SU-DHL-6 (cell line): ENCODE measurements at regions not wholly inside any gene's neighbourhood (a gene's known extent, or its start where the extent isn't known, plus 50 kb on each side); places are given as distances from the start of the nearest gene placed in this dataset.
A peak's percentile ranks its signal among the peaks of the same experiment; 100 is the strongest.

ENCODE experiments used
- H2AFZ ChIP-seq: fragments of 200-600 bp; sonication (generic); 2 replicates; pipeline ENCODE4 v1.6.1; 2014; ENCODE audit warnings: low read depth, mild to moderate bottlenecking, moderate library complexity, mixed read lengths, antibody characterized with exemption, low read length; ENCODE audit not compliant: severe bottlenecking
- H3F3A ChIP-seq: fragments of 200-600 bp; shearing (Covaris generic); 2 replicates; pipeline ENCODE4 v1.6.0; 2016; ENCODE audit warnings: antibody characterized with exemption, mild to moderate bottlenecking; ENCODE audit not compliant: insufficient read depth
- H3K27ac ChIP-seq: fragments of 200-600 bp; sonication (generic); 2 replicates; pipeline ENCODE4 v1.5.1; 2016; ENCODE audit warnings: low read depth, mild to moderate bottlenecking, low read length, moderate library complexity, mixed read lengths
- H3K27me3 ChIP-seq: fragments of 200-600 bp; sonication (generic), shearing (Covaris generic); 2 replicates; pipeline ENCODE4 v1.6.0; 2014; ENCODE audit warnings: mild to moderate bottlenecking, low read length
- H3K36me3 ChIP-seq: fragments of 200-600 bp; sonication (generic); 2 replicates; pipeline ENCODE4 v1.6.1; 2014; ENCODE audit warnings: mild to moderate bottlenecking, low read length, mixed read lengths
- H3K4me2 ChIP-seq: fragments of 300-600, 200-600 bp; shearing (Covaris generic), sonication (generic); 2 replicates; pipeline ENCODE4 v1.6.0; 2014; ENCODE audit warnings: low read length, low read depth, mild to moderate bottlenecking; ENCODE audit not compliant: poor library complexity, severe bottlenecking
- H3K4me3 ChIP-seq: fragments of 200-600 bp; sonication (generic); 2 replicates; pipeline ENCODE4 v1.5.1; 2014; ENCODE audit warnings: antibody characterized with exemption, low read length, mild to moderate bottlenecking, mixed read lengths; ENCODE audit not compliant: insufficient read depth, poor library complexity, severe bottlenecking
- H3K79me2 ChIP-seq: fragments of 200-600 bp; sonication (generic); 2 replicates; pipeline ENCODE4 v1.6.1; 2014; ENCODE audit warnings: mild to moderate bottlenecking, low read length, moderate library complexity; ENCODE audit not compliant: insufficient read depth
- H3K9ac ChIP-seq: fragments of 200-600 bp; sonication (generic); 2 replicates; pipeline ENCODE4 v1.7.0; 2014; ENCODE audit warnings: mild to moderate bottlenecking, low read length
- H3K9me2 ChIP-seq: fragments of 200-600 bp; sonication (generic); replicated peaks from 2 replicates; pipeline ENCODE4 v1.6.1; 2014; ENCODE audit warnings: low read length; ENCODE audit not compliant: insufficient read depth
- H3K9me3 ChIP-seq: fragments of 200-600 bp; sonication (generic); 2 replicates; pipeline ENCODE4 v1.6.1; 2014; ENCODE audit warnings: low read length, mixed read lengths; ENCODE audit not compliant: insufficient read depth
- H4K20me1 ChIP-seq: fragments of 200-600 bp; sonication (generic); 2 replicates; pipeline ENCODE4 v1.6.1; 2014; ENCODE audit warnings: low read depth, mild to moderate bottlenecking, antibody characterized with exemption, low read length, moderate library complexity, mixed read lengths
- EZH2phosphoT487 ChIP-seq: fragments of 200-600 bp; sonication (generic), shearing (Covaris generic); conservative IDR thresholded peaks from 2 replicates; pipeline ENCODE4 v1.6.1; 2018; ENCODE audit warnings: mild to moderate bottlenecking, antibody characterized with exemption, low read length, moderate library complexity, mixed read lengths
- TF ChIP-seq, protein P1 (sequence below): fragments of 200-600 bp; sonication (generic); IDR thresholded peaks from one replicate; pipeline ENCODE4 v1.5.1; 2017; ENCODE audit warnings: antibody characterized with exemption, mild to moderate bottlenecking, low read length, moderate library complexity; ENCODE audit not compliant: insufficient read depth, poor library complexity, severe bottlenecking

GRCh38 chr6:66772800-66773199 is 1065.8 kb upstream of the EYS start:
- no peaks in the 10 kb centered on the region for H3K79me2 ChIP-seq
- H3K4me2 ChIP-seq = no peak overlapping the region
- H3K4me3 ChIP-seq = no peak overlapping the region
- no peaks in the 10 kb centered on the region for H4K20me1 ChIP-seq
- no peaks in the 10 kb centered on the region for H3K27me3 ChIP-seq
- no peaks in the 10 kb centered on the region for H3K9me3 ChIP-seq
- no peak overlapping the region for H3K27ac ChIP-seq
- H3K36me3 ChIP-seq = no peaks in the 10 kb centered on the region
- H2AFZ ChIP-seq = peak overlapping the region; percentile 61
- no peaks in the 10 kb centered on the region for H3K9me2 ChIP-seq
- no peak overlapping the region for H3K9ac ChIP-seq
- no peaks in the 10 kb centered on the region for H3F3A ChIP-seq
- TF ChIP-seq EZH2phosphoT487 = no peak
- TF ChIP-seq, protein P1, sequence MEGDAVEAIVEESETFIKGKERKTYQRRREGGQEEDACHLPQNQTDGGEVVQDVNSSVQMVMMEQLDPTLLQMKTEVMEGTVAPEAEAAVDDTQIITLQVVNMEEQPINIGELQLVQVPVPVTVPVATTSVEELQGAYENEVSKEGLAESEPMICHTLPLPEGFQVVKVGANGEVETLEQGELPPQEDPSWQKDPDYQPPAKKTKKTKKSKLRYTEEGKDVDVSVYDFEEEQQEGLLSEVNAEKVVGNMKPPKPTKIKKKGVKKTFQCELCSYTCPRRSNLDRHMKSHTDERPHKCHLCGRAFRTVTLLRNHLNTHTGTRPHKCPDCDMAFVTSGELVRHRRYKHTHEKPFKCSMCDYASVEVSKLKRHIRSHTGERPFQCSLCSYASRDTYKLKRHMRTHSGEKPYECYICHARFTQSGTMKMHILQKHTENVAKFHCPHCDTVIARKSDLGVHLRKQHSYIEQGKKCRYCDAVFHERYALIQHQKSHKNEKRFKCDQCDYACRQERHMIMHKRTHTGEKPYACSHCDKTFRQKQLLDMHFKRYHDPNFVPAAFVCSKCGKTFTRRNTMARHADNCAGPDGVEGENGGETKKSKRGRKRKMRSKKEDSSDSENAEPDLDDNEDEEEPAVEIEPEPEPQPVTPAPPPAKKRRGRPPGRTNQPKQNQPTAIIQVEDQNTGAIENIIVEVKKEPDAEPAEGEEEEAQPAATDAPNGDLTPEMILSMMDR = no peak

DNA sequence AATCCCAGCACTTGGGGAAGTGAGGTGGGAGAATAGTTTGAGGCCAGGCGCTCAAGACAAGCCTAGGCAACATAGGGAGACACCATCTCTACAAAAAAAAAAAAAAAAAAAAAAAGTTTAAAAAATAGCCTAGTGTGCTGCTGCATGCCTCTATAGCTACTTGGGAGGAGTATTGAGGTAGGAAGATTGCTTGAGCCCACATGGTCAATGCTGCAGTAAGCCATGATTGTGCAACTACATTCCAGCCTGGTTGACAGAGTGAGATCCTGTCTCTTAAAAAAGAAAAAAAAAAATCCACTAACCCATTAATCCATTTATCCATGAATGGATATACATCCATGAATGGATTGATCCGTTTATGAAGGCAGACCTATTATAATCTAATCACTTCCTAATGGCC is 1064.6 kb upstream of the EYS start:
- H3K9ac ChIP-seq = no peak overlapping the region
- H3K27me3 ChIP-seq = no peaks in the 10 kb centered on the region
- no peak overlapping the region for H2AFZ ChIP-seq
- H3K36me3 ChIP-seq = no peaks in the 10 kb centered on the region
- no peaks in the 10 kb centered on the region for H3F3A ChIP-seq
- H3K27ac ChIP-seq = no peak overlapping the region
- H3K4me2 ChIP-seq = no peak overlapping the region
- H3K9me3 ChIP-seq = no peaks in the 10 kb centered on the region
- TF ChIP-seq EZH2phosphoT487 = no peak
- TF ChIP-seq, protein P1 = no peak
- no peaks in the 10 kb centered on the region for H4K20me1 ChIP-seq
- H3K79me2 ChIP-seq = no peaks in the 10 kb centered on the region
- H3K4me3 ChIP-seq = no peak overlapping the region
- H3K9me2 ChIP-seq = no peaks in the 10 kb centered on the region

- no peaks in the 10 kb centered on the region for H3F3A ChIP-seq
- no peak overlapping the region for H3K4me2 ChIP-seq
- H3K36me3 ChIP-seq = no peaks in the 10 kb centered on the region
- no peaks in the 10 kb centered on the region for H3K9me2 ChIP-seq
- H3K79me2 ChIP-seq = no peaks in the 10 kb centered on the region
- no peaks in the 10 kb centered on the region for H4K20me1 ChIP-seq
- H3K9ac ChIP-seq = no peak overlapping the region
- H3K4me3 ChIP-seq = no peak overlapping the region
- H3K27me3 ChIP-seq = no peaks in the 10 kb centered on the region
- no peak for TF ChIP-seq EZH2phosphoT487
- TF ChIP-seq, protein P1 = no peak
- no peak overlapping the region for H3K27ac ChIP-seq
- no peak overlapping the region for H2AFZ ChIP-seq
- H3K9me3 ChIP-seq = no peaks in the 10 kb centered on the region
These were observed 1044.6 kb upstream of the EYS start for GRCh38 chr6:66751630-66752029.

DNA sequence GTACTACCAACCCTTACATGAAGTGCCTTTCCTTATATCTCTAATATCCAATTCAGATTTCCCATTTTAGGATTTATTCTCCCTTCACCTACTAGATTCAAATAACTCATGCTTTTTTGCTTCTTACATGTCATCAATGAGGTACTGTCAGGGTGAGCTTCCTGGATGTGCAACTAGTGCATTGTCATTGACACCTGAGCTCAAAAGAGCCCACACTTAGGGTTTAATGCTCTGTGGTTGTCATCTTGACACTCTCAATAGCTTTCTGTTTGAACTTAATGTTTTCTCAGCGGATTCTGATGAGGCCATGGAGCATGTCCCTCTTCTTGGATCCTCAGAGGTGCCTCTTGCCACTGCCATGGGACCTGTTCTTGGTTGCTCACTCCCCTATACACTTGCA is 1033.3 kb upstream of the EYS start:
- H3K9ac ChIP-seq = no peak overlapping the region
- peak overlapping the region; percentile 54 for H2AFZ ChIP-seq
- no peaks in the 10 kb centered on the region for H3K79me2 ChIP-seq
- H3K27ac ChIP-seq = no peak overlapping the region
- no peak overlapping the region for H3K4me3 ChIP-seq
- H3K27me3 ChIP-seq = no peaks in the 10 kb centered on the region
- H3K4me2 ChIP-seq = no peak overlapping the region
- no peaks in the 10 kb centered on the region for H3K36me3 ChIP-seq
- TF ChIP-seq, protein P1 = no peak
- no peak for TF ChIP-seq EZH2phosphoT487
- no peaks in the 10 kb centered on the region for H3F3A ChIP-seq
- no peaks in the 10 kb centered on the region; the same call in 1 of the 2 replicates for H3K9me2 ChIP-seq
- no peaks in the 10 kb centered on the region for H4K20me1 ChIP-seq
- H3K9me3 ChIP-seq = no peaks in the 10 kb centered on the region
